Neural cell (in vitro differentiated cells): ENCODE measurements at regions not wholly inside any gene's neighbourhood (a gene's known extent, or its start where the extent isn't known, plus 50 kb on each side); places are given as distances from the start of the nearest gene placed in this dataset.

Experiments used
- H2AFZ ChIP-seq: fragments of 200-600, 300-800 bp; sonication (generic), shearing (Covaris generic); 2 replicates; pipeline ENCODE4 v1.6.0; 2014; ENCODE audit warnings: low read depth, mild to moderate bottlenecking, antibody characterized with exemption, low read length, moderate library complexity
- H3F3A ChIP-seq: fragments of 200-600 bp; shearing (Covaris generic); 2 replicates; pipeline ENCODE4 v1.6.1; 2016; ENCODE audit warnings: mild to moderate bottlenecking, moderate library complexity, mixed read lengths, antibody characterized with exemption, low read length; ENCODE audit not compliant: insufficient read depth, poor library complexity, severe bottlenecking
- H3K27ac ChIP-seq: fragments of 200-600, 300-800 bp; sonication (generic), shearing (Covaris generic); 2 replicates; pipeline ENCODE4 v1.5.1; 2014; ENCODE audit warnings: mild to moderate bottlenecking, low read length, moderate library complexity
- H3K27me3 ChIP-seq: fragments of 300-800, 200-600 bp; sonication (generic), shearing (Covaris generic); 2 replicates; pipeline ENCODE4 v1.6.0; 2014; ENCODE audit warnings: mild to moderate bottlenecking, low read depth, low read length, moderate library complexity; ENCODE audit not compliant: insufficient read depth
- H3K36me3 ChIP-seq: fragments of 300-800, 200-600 bp; sonication (generic), shearing (Covaris generic); 2 replicates; pipeline ENCODE4 v1.5.1; 2014; ENCODE audit warnings: mild to moderate bottlenecking, antibody characterized with exemption, low read length, moderate library complexity; ENCODE audit not compliant: insufficient read depth
- H3K4me2 ChIP-seq: fragments of 300-800, 200-600 bp; sonication (generic), shearing (Covaris generic); 2 replicates; pipeline ENCODE4 v1.6.0; 2014; ENCODE audit warnings: mild to moderate bottlenecking, low read length
- H3K4me3 ChIP-seq: fragments of 300-800, 200-600 bp; sonication (generic), shearing (Covaris generic); 2 replicates; pipeline ENCODE4 v1.5.1; 2014; ENCODE audit warnings: mild to moderate bottlenecking, low read length, moderate library complexity
- H3K79me2 ChIP-seq: fragments of 200-600 bp; shearing (Covaris generic); replicated peaks from 2 replicates; pipeline ENCODE4 v1.6.0; 2014; ENCODE audit warnings: mild to moderate bottlenecking, low read length, moderate library complexity; ENCODE audit not compliant: insufficient read depth
- H3K9ac ChIP-seq: fragments of 300-800, 200-600 bp; sonication (generic), shearing (Covaris generic); 2 replicates; pipeline ENCODE4 v1.6.1; 2016; ENCODE audit warnings: mild to moderate bottlenecking, low read length, mixed read lengths
- H3K9me2 ChIP-seq: fragments of 200-600 bp; shearing (Covaris generic); 2 replicates; pipeline ENCODE4 v1.6.1; 2016; ENCODE audit warnings: mild to moderate bottlenecking, low read length, mixed read lengths; ENCODE audit not compliant: insufficient read depth
- H3K9me3 ChIP-seq: fragments of 200-600, 300-800 bp; sonication (generic), shearing (Covaris generic); 2 replicates; pipeline ENCODE4 v1.6.1; 2016; ENCODE audit warnings: mild to moderate bottlenecking, mixed run types, low read length, moderate library complexity, mixed read lengths
- H4K20me1 ChIP-seq: fragments of 200-600 bp; shearing (Covaris generic); 2 replicates; pipeline ENCODE4 v1.6.1; 2016; ENCODE audit warnings: mild to moderate bottlenecking, mixed run types; ENCODE audit not compliant: insufficient read depth
- EP300 ChIP-seq: fragments of 450-650 bp; conservative IDR thresholded peaks from 2 replicates; pipeline ENCODE4 v1.6.1; 2014; ENCODE audit warnings: antibody characterized with exemption, mild to moderate bottlenecking, moderate library complexity; ENCODE audit not compliant: poor library complexity, severe bottlenecking
- EZH2 ChIP-seq: fragments of 200-600, 300-800 bp; shearing (Covaris generic), sonication (generic); IDR thresholded peaks from 2 replicates; pipeline ENCODE4 v1.6.1; 2014; ENCODE audit warnings: antibody characterized with exemption, low read length, borderline replicate concordance, mild to moderate bottlenecking; ENCODE audit not compliant: insufficient read depth, poor library complexity, severe bottlenecking
- MXI1 ChIP-seq: fragments of 450-650 bp; conservative IDR thresholded peaks from 2 replicates; pipeline ENCODE4 v1.6.1; 2014; ENCODE audit warnings: antibody characterized with exemption, mild to moderate bottlenecking; ENCODE audit not compliant: poor library complexity, severe bottlenecking
- POLR2AphosphoS5 ChIP-seq: IDR thresholded peaks from 2 replicates; pipeline ENCODE4 v1.6.1; 2012
- RAD21 ChIP-seq: fragments of 450-650 bp; conservative IDR thresholded peaks from 2 replicates; pipeline ENCODE4 v1.6.1; 2014; ENCODE audit warnings: antibody characterized with exemption, mild to moderate bottlenecking, moderate library complexity
- SMC3 ChIP-seq: fragments of 450-650 bp; conservative IDR thresholded peaks from 2 replicates; pipeline ENCODE4 v1.6.1; 2014; ENCODE audit warnings: antibody characterized with exemption, mild to moderate bottlenecking, moderate library complexity; ENCODE audit not compliant: poor library complexity
- TAF1 ChIP-seq: IDR thresholded peaks from 2 replicates; pipeline ENCODE4 v1.6.1; 2012; ENCODE audit warnings: low read depth
- TF ChIP-seq, protein P1 (sequence below): fragments of 450-650 bp; IDR thresholded peaks from 2 replicates; pipeline ENCODE4 v1.5.1; 2014; ENCODE audit warnings: antibody characterized with exemption, mild to moderate bottlenecking, moderate library complexity; ENCODE audit not compliant: poor library complexity, severe bottlenecking
- TF ChIP-seq, protein P2 (sequence below): IDR thresholded peaks from 2 replicates; pipeline ENCODE4 v1.6.1; 2012; ENCODE audit warnings: borderline replicate concordance

DNA sequence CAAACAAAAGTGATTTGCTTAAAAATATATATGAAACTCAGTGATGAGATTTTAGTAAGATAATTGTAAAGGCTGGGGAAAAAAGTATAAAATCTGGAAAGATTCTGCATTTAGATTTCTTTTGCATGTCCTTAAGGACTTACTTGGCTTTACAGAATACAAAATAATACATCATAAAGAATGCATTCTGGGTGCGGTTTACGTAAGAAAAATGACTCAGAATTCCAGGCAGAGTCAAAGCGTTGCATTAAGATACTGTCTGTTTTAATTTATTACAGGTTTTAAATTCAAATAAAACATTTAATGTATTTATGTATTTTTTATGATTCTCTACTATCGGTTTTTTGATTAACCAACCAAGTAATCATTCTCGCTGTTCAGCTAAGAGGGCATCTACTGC, 178.0 kb downstream of the SH3BP4 start:
- no peaks in the 10 kb centered on the region for H3K9me2 ChIP-seq
- H3K36me3 ChIP-seq = no peaks in the 10 kb centered on the region
- no peaks in the 10 kb centered on the region for H3K27me3 ChIP-seq
- H2AFZ ChIP-seq = no peak overlapping the region
- no peaks in the 10 kb centered on the region for H3K79me2 ChIP-seq
- H4K20me1 ChIP-seq = no peaks in the 10 kb centered on the region
- H3K9ac ChIP-seq = no peak overlapping the region
- no peaks in the 10 kb centered on the region for H3F3A ChIP-seq
- no peak overlapping the region for H3K4me2 ChIP-seq
- no peak overlapping the region for H3K27ac ChIP-seq
- TF ChIP-seq RAD21 = no peak
- TF ChIP-seq, protein P1, sequence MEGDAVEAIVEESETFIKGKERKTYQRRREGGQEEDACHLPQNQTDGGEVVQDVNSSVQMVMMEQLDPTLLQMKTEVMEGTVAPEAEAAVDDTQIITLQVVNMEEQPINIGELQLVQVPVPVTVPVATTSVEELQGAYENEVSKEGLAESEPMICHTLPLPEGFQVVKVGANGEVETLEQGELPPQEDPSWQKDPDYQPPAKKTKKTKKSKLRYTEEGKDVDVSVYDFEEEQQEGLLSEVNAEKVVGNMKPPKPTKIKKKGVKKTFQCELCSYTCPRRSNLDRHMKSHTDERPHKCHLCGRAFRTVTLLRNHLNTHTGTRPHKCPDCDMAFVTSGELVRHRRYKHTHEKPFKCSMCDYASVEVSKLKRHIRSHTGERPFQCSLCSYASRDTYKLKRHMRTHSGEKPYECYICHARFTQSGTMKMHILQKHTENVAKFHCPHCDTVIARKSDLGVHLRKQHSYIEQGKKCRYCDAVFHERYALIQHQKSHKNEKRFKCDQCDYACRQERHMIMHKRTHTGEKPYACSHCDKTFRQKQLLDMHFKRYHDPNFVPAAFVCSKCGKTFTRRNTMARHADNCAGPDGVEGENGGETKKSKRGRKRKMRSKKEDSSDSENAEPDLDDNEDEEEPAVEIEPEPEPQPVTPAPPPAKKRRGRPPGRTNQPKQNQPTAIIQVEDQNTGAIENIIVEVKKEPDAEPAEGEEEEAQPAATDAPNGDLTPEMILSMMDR = no peak
- H3K4me3 ChIP-seq = no peak overlapping the region
- no peaks in the 10 kb centered on the region for H3K9me3 ChIP-seq

DNA sequence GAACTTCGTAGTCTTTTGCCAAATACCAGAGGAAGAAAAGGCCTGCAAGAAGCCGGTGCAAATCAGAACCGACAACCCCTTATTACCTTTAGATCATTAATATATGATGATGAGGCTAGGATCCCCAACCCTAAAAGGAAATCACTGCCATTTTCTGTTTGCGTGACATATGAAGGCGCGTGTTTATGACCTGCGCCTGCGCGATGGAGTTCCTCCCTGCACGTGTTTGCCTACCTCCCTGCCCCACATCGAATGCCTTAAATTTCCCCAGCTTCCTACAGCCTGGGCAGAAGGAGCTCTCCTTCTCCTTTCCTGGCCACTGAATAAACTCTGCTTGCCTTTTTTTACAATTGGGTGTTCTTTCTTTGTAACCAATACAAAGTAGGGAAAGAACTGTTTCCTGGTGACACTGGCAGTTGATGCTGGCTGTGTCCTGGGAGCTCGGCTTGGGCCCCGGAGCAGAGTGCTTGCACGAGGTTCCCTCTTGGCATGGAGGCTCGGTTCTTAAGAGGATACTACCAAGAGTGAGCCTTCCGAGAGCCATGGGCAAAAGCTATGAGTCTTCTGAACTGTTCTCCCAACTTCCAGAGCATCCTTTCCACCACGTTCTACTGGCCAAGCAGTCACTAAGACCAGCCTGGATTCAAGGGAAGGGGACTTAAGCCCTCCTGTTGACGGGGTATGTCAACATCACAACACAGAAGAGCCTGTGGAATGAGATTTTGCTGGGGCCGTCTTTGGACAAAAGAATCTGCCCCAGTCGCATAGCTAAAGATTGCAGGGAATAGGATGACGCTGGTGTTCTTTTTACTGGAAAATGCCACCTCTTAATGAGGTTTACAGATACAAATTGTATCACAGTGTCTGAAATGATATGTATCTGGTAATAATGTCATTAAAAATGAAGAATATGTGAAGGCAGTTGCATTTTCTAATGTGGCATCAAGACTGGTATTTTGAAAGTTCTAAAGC, 179.8 kb downstream of the SH3BP4 start:
- Histone ChIP-seq H3K4me3 (no peak overlapping the region), H3K36me3 (no peaks in the 10 kb centered on the region), H3K9ac (no peak overlapping the region), H4K20me1 (no peaks in the 10 kb centered on the region), H3K79me2 (no peaks in the 10 kb centered on the region), H3K9me3 (no peaks in the 10 kb centered on the region), H2AFZ (no peak overlapping the region), H3K9me2 (no peaks in the 10 kb centered on the region), H3K4me2 (no peak overlapping the region), H3F3A (no peaks in the 10 kb centered on the region), H3K27me3 (no peaks in the 10 kb centered on the region), H3K27ac (no peak overlapping the region)
- TF ChIP-seq EP300 (no peak), POLR2AphosphoS5 (no peak), MXI1 (no peak), TAF1 (no peak), RAD21 (no peak), EZH2 (no peak), SMC3 (no peak)
- TF ChIP-seq, protein P1 = no peak
- TF ChIP-seq, protein P2, sequence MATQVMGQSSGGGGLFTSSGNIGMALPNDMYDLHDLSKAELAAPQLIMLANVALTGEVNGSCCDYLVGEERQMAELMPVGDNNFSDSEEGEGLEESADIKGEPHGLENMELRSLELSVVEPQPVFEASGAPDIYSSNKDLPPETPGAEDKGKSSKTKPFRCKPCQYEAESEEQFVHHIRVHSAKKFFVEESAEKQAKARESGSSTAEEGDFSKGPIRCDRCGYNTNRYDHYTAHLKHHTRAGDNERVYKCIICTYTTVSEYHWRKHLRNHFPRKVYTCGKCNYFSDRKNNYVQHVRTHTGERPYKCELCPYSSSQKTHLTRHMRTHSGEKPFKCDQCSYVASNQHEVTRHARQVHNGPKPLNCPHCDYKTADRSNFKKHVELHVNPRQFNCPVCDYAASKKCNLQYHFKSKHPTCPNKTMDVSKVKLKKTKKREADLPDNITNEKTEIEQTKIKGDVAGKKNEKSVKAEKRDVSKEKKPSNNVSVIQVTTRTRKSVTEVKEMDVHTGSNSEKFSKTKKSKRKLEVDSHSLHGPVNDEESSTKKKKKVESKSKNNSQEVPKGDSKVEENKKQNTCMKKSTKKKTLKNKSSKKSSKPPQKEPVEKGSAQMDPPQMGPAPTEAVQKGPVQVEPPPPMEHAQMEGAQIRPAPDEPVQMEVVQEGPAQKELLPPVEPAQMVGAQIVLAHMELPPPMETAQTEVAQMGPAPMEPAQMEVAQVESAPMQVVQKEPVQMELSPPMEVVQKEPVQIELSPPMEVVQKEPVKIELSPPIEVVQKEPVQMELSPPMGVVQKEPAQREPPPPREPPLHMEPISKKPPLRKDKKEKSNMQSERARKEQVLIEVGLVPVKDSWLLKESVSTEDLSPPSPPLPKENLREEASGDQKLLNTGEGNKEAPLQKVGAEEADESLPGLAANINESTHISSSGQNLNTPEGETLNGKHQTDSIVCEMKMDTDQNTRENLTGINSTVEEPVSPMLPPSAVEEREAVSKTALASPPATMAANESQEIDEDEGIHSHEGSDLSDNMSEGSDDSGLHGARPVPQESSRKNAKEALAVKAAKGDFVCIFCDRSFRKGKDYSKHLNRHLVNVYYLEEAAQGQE = no peak
